ENCODE measurements at regions not wholly inside any gene's neighbourhood (a gene's known extent, or its start where the extent isn't known, plus 50 kb on each side); places are given as distances from the start of the nearest gene placed in this dataset.

- no peak for DNase-seq
Observed at GRCh38 chr4:10201381-10202223, 85.0 kb upstream of the WDR1 start.

GRCh38 chr4:10200869-10201268 lies 84.3 kb upstream of the WDR1 start:
- DNase-seq, result no peak

DNA sequence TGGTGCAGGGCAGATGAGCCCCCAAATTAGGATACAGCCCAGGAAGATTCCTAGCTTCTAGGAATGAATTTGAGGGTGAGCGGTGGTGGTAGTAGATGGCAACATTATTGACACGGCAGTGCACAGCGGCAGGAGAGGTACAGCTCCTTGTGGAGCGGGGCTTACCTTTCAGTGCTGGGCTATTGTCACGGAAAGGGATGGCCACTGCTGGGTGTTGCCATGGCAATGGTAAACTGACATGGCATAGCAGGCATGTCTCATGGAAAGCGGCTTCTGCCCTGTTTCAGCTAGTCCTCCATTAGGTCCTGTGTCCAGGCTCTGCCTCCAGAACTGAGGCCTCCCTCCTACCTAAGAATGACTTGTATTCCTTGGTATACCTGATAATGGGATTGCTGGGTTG lies 81.8 kb upstream of the WDR1 start:
- no peak for DNase-seq

DNA sequence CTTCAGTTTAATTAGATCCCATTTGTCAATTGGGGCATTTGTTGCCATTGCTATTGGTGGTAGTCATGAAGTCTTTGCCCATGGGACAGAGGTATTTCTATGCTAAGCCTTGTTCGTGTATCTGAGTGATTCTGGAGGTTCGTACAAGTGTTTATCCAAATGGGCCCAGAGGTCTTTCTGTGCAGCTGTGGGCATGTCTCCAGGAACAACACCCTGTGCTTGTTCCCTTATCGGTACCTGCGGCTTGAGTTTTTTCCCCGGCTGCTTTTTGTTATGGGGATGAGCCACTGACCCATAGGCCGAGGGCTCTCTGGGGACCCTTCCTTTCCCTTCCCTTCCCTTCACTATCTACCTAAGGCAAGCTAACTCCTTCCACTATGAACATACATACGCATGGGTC lies 81.4 kb upstream of the WDR1 start:
- no peak for DNase-seq

GRCh38 chr4:10196191-10196590 lies 79.6 kb upstream of the WDR1 start:
- DNase-seq, result no peak

GRCh38 chr4:10192331-10192730 lies 75.7 kb upstream of the WDR1 start:
- no peak for DNase-seq

GRCh38 chr4:10188400-10189004 lies 71.9 kb upstream of the WDR1 start:
- DNase-seq, result no peak

GRCh38 chr4:10186228-10187214 lies 69.9 kb upstream of the WDR1 start:
- DNase-seq, result peak in 1 of 2 experiments; percentile 8

GRCh38 chr4:10185518-10186227 lies 69.1 kb upstream of the WDR1 start:
- DNase-seq, result no peak

- DNase-seq, result no peak
Observed at GRCh38 chr4:10184501-10184938, 67.9 kb upstream of the WDR1 start.

GRCh38 chr4:10184041-10184440 lies 67.4 kb upstream of the WDR1 start:
- DNase-seq, result no peak

DNA sequence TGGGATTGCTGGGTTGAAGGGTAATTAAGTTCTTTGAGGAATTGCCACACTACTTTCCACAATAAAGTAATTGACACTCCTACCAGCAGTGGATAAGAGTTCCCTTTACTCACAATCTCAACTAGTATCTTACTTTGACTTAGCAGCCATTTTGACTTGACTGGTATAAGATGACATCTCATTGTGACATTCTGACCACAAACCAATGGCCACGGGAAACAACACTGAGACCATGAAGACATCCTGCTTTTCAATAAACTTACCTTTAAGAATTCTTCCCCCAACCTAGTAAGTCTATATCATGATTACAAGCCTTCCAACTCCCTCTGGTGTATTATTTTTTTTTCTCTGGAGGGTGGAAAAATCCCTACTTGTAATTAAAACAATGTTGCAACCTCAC lies 66.9 kb upstream of the WDR1 start:
- DNase-seq, result no peak

GRCh38 chr4:10182446-10183424 lies 66.1 kb upstream of the WDR1 start:
- no peak for DNase-seq

DNA sequence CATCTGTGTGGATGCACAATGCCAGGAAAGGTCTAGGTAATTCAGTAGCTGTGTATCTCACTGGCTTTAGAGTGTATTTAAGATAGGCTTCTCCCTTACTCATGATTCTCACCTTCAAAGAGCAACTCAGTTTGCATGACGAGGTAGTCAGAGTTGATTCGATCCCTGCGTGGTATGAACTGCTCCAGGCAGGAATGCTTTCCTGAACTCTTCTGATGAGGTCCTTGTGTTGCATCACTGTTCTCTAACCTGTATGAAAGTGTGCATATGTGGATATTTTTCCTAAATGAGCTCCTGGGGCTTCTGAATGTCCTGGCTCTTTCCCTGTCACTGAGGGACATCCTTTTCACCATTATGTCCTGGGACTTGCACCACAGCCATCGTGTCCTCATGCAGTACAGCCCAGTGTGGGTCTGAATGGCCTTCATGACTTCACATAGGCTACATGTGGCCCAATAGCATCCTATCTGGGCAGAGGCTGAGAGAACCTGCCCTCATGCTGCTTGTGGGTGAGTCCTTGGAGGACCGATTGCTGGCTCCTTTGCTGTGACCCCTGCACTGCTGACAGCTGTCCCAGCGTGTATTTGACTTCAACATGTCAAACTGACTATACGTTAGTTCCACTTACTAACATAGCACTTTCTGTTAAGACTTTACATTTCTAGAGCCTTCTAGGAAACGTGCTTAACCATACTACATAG lies 65.3 kb upstream of the WDR1 start:
- DNase-seq, result no peak

- DNase-seq, result peak in 1 of 2 experiments; percentile 16
Observed at GRCh38 chr4:10180927-10181744, 64.5 kb upstream of the WDR1 start.

GRCh38 chr4:10180603-10180926 lies 64.0 kb upstream of the WDR1 start:
- no peak for DNase-seq

DNA sequence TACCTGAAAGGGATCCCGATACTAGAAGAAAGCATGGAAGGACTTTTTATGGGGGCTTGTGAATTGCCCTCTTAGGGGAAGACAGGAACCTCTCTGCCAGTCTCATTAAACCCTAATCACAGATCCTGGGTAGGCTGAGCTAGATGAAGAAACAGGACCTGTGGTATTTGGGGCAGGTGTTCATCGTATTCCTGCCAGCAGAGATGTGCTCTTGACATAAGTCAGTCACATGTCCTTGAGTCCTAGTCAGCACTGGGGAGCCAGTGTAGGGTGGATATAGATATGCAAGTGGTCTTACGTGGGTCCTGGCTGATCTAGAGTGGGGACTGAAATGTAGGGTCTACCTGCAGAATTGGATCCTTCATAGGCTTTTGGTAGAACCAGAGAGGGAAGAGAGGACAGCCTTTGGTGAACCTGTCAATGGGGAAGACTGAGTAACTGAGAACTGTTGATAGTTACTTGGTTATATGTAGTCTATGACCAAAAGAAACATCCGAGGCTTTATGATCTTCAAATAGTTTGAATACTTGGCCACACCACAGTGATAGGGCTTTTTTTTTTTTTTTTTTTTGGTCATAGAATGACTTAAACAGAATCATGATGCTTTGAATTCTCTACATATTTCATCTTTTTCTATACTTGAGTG lies 63.5 kb upstream of the WDR1 start:
- DNase-seq, result no peak

GRCh38 chr4:10178763-10179162 lies 62.2 kb upstream of the WDR1 start:
- no peak for DNase-seq

DNA sequence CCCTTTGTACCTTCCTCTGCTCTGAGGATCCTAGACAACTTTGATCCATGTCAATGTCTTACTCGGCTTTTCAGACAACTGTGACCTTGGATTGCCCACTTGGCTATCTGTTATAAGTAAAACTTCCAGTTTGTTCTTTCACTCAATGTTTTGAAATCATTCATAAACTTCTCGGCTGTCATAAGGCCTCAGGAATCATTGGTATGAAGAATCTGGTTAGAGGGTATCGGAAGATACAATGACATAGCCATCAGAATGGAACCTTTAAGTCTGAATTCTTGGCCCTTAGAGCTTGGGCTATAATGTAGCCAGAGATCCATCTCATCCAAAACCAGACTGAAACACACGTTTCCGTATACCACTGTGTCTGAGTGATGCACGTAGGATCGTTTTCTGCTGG lies 59.0 kb upstream of the WDR1 start:
- DNase-seq, result no peak

Measured in SW 1271 (cell line).